ENCODE measurements at regions not wholly inside any gene's neighbourhood (a gene's known extent, or its start where the extent isn't known, plus 50 kb on each side); places are given as distances from the start of the nearest gene placed in this dataset.

- H3K9me3 ChIP-seq (replicated peaks in 1 of 2; ENCODE audit: control insufficient read depth in 1 of 2, insufficient read depth in 1 of 2, low read length in 2 of 2), result peaks cover 0 to 7% of the 10 kb centered on the region in 2 donors
- no peak overlapping the region for H3K4me3 ChIP-seq (replicated peaks in 1 of 3; ENCODE audit: low read depth in 2 of 3, low read length in 3 of 3)
- Mint-ChIP-seq H3K9me3 (peaks cover 0 to 11% (median 1%) of the 10 kb centered on the region in 7 donors), H3K4me3 (no peak overlapping the region), H3K27me3 (ENCODE audit: low read depth in 3 of 3) (peaks cover 0 to 2% (median 1%) of the 10 kb centered on the region in 3 donors), H3K27ac (peak overlapping the region in 2 of 7 donors; percentile 24 to 72), H3K4me1 (peaks cover 22% of the 10 kb centered on the region), H3K36me3 (no peaks in the 10 kb centered on the region)
- no peaks in the 10 kb centered on the region for H3K36me3 ChIP-seq (replicated peaks in 1 of 2; ENCODE audit: control insufficient read depth in 1 of 2, insufficient read depth in 2 of 2, low read length in 2 of 2)
- no peak overlapping the region for H2AFZ ChIP-seq (ENCODE audit: insufficient read depth, low read depth, low read length, poor library complexity, severe bottlenecking)
- no peaks in the 10 kb centered on the region for H4K20me1 ChIP-seq (ENCODE audit: insufficient read depth, low read length)
- no peak for DNase-seq
- 50% methylated on average over 1 of the region's 4 CpGs for WGBS (ENCODE audit: insufficient coverage)
- TF ChIP-seq CTCF (IDR thresholded peaks at IDR 0.05), result no peak
- H3K4me2 ChIP-seq (replicated peaks; ENCODE audit: extremely low read depth, low read length, poor library complexity, severe bottlenecking), result no peak overlapping the region
- intact Hi-C loops (cut with micrococcal nuclease), result no loop called here
- peaks cover 9 to 10% of the 10 kb centered on the region in 2 donors for H3K4me1 ChIP-seq (ENCODE audit: control insufficient read depth in 1 of 2, insufficient read depth in 2 of 2, low read length in 2 of 2)
- no peak overlapping the region for H3K9ac ChIP-seq (ENCODE audit: insufficient read depth, low read length, poor library complexity, severe bottlenecking)
- no peak overlapping the region for H3K27ac ChIP-seq (ENCODE audit: low read depth in 1 of 2, low read length in 2 of 2)
- no peaks in the 10 kb centered on the region for H3K79me2 ChIP-seq (ENCODE audit: insufficient read depth, low read length)
- no peaks in the 10 kb centered on the region for H3K27me3 ChIP-seq (ENCODE audit: control insufficient read depth in 2 of 2, insufficient read depth in 2 of 2, low read length in 2 of 2)
Observed at GRCh38 chr5:68405784-68406743, 190.5 kb downstream of the PIK3R1 start.

GRCh38 chr5:68406767-68407241 is 191.2 kb downstream of the PIK3R1 start:
- Histone ChIP-seq H3K4me2 (replicated peaks; ENCODE audit: extremely low read depth, low read length, poor library complexity, severe bottlenecking) (no peak overlapping the region), H2AFZ (ENCODE audit: insufficient read depth, low read depth, low read length, poor library complexity, severe bottlenecking) (no peak overlapping the region)

More at GRCh38 chr5:68406767-68407241, 191.2 kb downstream of the PIK3R1 start:
- Histone ChIP-seq H3K79me2 (ENCODE audit: insufficient read depth, low read length) (no peaks in the 10 kb centered on the region), H4K20me1 (ENCODE audit: insufficient read depth, low read length) (no peaks in the 10 kb centered on the region), H3K4me1 (ENCODE audit: control insufficient read depth in 1 of 2, insufficient read depth in 2 of 2, low read length in 2 of 2) (peaks cover 9 to 10% of the 10 kb centered on the region in 2 donors), H3K9me3 (replicated peaks in 1 of 2; ENCODE audit: control insufficient read depth in 1 of 2, insufficient read depth in 1 of 2, low read length in 2 of 2) (peaks cover 0 to 4% of the 10 kb centered on the region in 2 donors), H3K9ac (ENCODE audit: insufficient read depth, low read length, poor library complexity, severe bottlenecking) (no peak overlapping the region), H3K4me3 (replicated peaks in 1 of 3; ENCODE audit: low read depth in 2 of 3, low read length in 3 of 3) (no peak overlapping the region), H3K27ac (ENCODE audit: low read depth in 1 of 2, low read length in 2 of 2) (no peak overlapping the region), H3K27me3 (ENCODE audit: control insufficient read depth in 2 of 2, insufficient read depth in 2 of 2, low read length in 2 of 2) (no peaks in the 10 kb centered on the region), H3K36me3 (replicated peaks in 1 of 2; ENCODE audit: control insufficient read depth in 1 of 2, insufficient read depth in 2 of 2, low read length in 2 of 2) (no peaks in the 10 kb centered on the region)
- intact Hi-C loops (cut with micrococcal nuclease), result no loop called here
- no peak for TF ChIP-seq CTCF (IDR thresholded peaks at IDR 0.05)
- Mint-ChIP-seq H3K9me3 (peaks cover 0 to 5% (median 0%) of the 10 kb centered on the region in 7 donors), H3K27me3 (ENCODE audit: low read depth in 3 of 3) (peaks cover 0 to 2% (median 1%) of the 10 kb centered on the region in 3 donors), H3K27ac (peak overlapping the region in 5 of 7 donors; percentile 5 to 72 (median 55)), H3K4me1 (peaks cover 22% of the 10 kb centered on the region), H3K4me3 (no peak overlapping the region), H3K36me3 (no peaks in the 10 kb centered on the region)
- peak; percentile 23 to 37 (median 31) for DNase-seq
- 65% methylated on average over 4 of the region's 8 CpGs for WGBS (ENCODE audit: insufficient coverage)

Measured in CD14-positive monocyte (primary cell).